Mesenteric fat pad (tissue), 1 donor: ENCODE measurements at regions not wholly inside any gene's neighbourhood (a gene's known extent, or its start where the extent isn't known, plus 50 kb on each side); places are given as distances from the start of the nearest gene placed in this dataset.
"Not testable (repeated sequence)": the region's sequence is repeated elsewhere in the genome, so short reads cannot be mapped to it uniquely, and the experiment has no call there.

Source experiments
- DNase-seq: peaks from one replicate; pipeline ENCODE4 v3.0.0-alpha.2; 2020; ENCODE audit warnings: low spot score
- donor health status: DM: yes; HTN: yes; CAD: no.

DNA sequence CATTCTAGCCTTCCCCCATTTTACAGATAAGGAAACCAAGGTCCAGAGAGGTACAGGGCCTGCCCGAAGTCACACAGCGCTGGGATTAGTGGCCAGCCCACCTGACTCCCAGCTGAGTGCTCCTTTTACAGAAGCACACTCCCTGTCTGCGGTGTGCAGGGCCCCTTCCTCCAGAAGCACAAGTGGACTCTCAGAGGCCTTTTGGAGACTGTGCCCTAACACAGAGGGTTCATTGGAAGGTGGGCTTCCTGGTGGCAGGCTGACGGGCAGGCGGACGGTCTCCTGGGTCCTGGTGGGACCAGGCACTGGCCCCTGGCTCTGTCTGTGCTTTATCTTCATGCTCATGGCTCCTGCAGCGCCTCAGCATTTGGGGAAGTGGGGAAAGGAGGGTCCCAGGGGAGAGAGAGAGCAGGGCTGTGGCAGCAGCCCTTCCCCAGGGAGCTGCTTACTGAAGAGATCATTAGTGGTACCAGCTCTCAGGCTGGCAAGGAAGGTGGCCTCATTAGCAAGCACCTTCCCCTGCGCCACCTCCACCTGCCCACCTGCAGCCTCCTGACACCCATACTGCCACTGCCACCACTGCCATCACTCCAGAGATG, 83.1 kb upstream of the GOLGA6L4 start:
- peak; percentile 84 for DNase-seq

DNA sequence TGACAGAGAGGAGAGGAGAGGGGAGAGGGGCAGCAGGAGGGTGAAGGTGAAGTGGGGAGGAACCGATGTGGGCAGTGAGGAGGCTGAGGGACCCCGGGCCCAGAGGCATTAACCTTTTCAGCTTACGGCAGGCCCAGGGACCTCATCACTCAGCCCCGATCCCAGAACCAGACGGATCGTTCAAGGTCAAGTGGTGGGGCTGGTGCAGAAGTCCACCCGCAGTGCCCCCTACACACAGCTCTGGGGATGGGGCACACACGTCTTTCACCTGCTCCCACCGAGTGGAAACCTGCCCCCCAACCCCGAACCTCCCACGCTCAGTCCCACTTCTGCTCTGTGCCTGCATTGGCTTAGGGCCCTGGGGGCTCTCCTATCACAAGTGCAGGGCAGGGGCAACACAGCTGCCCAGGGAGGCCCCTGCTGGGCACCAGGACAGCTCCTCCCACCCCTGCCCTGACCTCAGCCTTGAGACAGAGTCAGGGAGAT, 81.9 kb upstream of the GOLGA6L4 start:
- peak; percentile 81 for DNase-seq

DNA sequence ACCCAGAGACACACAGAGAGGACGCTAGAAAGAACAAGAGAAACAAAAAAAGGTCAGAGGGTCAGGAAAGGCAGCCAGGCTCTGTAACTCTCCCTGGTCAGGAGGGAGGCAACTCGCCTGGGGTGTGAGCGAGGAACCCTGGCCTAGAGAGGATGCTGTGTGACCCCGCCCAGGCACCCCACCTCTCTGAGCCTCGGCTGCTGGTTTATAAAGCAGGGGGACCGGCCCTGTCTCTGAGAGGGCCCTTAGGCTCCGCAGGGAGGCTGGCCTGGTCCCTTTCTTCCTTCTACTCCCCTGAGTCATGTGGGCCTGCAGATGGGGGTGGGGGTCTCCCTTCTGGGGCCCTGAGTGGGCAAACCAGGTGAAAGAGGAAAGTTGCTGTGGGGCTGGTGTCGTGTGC, 81.3 kb upstream of the GOLGA6L4 start:
- peak; percentile 55 for DNase-seq

DNA sequence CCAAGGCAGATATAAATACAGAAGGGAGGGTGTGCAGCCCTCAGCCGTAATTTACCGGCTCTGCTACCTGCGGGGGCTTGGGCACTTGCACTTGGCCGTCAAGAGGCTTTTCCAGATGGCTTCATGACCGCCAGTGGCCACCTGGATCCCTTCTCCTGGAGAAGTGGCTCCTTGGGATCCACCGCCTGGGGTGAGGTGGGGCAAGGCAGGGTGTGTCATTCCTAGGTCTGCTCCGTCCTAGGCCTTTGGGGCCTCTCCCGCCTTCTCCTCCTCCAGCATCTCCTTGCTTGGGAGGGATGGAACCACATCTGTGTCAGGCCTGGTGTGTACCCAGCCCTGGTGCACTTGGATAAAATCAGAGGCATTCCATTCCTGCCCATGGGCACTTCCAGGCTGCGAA, 80.8 kb upstream of the GOLGA6L4 start:
- not testable (repeated sequence) for DNase-seq

DNA sequence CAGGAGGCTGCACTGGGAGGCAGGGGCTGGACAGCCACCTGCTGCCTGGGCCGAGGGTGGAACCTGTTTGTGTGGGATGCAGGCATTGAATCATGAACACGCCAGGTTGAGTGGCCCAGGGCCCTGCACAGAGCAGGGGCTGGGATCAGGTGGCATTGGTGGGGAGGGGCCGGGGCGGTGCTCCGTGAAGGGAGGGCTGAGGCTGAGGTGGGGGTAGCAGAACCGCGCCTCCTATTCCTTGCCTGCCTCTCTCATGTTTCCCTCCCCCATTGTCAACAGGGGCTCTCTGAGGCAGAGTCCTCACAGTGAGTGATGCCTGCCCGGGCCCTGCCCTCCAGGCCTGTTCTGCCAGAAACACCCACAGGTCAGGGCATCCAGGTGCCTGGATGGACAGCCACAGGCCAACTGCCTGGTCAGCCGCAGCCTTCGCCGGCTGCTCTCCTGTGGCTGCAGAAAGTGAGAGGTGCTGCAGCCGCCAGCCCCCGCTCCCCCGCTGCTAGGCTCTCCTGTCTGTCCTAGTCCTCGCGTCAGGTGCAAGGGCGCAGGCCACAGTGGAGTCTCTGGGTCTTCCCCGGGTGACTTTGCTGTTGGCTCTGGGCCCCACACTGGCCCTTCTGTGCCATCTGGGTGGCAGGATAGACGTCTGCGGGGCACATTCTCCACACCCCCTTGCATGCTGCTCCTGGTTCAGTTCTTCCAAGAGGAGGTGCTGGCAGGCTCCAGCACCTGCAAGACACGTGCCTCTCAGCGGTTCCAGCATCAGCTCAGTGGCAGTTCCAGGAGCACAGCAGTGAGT, 79.6 kb upstream of the GOLGA6L4 start:
- DNase-seq, result peak; percentile 59

DNA sequence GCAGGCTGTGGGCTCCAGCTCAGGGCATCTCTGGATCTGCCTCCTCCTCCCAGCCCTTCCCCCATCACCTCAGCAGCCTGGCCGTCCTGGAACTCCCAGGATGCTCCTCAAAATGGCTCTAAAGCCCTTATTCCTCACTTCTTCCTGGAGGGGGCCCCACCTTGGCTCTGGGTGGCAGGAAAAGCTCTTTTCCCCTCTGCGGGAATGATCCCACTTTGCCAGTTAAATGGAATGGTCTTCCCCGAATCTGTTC, 79.1 kb upstream of the GOLGA6L4 start:
- DNase-seq, result peak; percentile 47

DNA sequence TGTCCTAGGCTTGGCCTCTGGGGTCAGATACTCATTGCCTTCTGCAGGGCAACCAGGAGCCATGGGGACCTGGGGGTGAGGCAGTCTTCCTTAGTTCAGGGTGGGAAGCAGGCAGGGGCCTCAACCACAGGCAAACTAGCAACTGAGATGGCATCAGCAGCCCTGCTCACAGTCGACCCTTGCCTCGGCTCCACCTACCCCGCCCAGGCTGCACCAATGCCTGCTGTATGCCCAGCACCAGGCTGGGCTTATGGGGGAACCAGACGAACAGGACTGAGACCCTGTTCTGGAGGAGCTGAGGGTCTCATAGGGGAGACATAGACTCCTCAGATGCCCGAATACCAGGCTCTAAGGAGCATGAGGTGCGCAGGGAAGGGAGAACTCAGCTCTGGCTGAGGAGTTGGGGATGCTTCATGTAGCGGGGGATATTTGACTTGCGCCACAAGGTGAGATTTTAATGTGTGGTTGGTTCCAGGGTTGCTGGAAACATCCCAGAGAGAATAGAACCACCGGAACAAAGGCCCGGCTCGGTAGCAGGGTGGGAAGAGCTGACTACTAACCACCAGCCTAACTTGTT, 78.4 kb upstream of the GOLGA6L4 start:
- peak; percentile 51 for DNase-seq

DNA sequence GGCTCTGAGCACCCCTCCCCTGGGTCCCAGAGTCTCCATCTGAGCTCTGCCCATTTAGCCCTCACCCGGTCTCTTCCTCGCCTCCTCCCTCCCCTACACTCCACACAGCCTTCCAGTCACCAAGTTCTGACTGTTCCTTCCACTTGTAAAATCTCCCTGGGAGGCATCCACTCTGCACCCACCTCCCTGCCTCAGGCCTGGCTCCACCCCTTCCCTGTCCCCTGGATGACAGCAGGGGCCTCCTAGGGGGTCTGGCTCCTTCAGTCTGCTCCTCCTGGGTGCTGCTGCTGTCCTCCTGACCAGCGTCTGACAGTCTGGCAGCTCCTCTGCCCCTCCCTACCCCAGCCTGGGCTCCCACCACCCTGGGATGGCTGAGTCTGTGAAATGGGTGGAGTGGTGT, 77.7 kb upstream of the GOLGA6L4 start:
- DNase-seq, result peak; percentile 33

DNA sequence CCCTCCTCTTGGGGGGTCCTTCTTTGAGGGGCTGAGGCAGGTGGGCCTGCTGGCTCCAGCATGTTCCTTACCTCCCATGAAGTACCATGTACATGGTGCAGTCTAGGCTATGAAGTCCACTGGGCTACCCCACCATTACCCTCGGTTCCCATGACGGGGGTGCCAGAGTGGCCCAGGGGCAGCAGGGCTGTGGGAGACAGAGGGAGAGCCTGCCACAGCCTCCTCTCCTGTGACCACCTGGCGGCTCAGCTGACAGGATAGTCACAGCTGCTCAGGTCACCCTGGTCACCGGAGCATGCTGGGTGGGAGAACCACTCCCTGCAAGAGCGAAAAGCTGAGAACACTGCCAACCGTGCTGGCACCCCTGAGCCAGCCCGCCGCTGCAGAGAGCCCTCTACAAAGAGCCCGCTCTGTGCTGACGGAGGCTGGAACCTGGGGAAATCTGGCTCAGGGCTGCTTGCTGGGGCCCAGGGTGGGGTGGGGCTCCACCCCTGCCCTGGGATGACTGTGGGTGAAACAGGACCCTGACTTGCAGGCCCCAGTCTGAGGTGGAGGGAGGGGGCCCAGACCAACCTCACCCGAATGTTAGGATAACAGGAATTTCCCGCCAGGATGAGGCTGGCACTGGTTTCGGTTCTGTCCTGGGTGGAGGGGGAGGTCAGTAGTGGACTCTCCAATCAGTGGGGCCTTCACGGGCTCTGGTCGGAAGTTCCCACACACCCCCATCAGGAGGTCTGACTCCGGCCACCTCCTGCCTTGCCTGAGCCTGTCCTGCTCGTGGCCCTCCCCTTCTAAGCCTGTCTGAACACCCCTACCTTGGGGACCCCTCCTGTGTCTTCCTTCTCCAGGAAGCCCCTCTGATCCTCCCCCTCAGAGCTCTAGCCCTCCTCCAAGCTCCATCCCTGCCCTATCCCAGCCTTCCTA, 76.0 kb upstream of the GOLGA6L4 start:
- DNase-seq, result peak; percentile 67

DNA sequence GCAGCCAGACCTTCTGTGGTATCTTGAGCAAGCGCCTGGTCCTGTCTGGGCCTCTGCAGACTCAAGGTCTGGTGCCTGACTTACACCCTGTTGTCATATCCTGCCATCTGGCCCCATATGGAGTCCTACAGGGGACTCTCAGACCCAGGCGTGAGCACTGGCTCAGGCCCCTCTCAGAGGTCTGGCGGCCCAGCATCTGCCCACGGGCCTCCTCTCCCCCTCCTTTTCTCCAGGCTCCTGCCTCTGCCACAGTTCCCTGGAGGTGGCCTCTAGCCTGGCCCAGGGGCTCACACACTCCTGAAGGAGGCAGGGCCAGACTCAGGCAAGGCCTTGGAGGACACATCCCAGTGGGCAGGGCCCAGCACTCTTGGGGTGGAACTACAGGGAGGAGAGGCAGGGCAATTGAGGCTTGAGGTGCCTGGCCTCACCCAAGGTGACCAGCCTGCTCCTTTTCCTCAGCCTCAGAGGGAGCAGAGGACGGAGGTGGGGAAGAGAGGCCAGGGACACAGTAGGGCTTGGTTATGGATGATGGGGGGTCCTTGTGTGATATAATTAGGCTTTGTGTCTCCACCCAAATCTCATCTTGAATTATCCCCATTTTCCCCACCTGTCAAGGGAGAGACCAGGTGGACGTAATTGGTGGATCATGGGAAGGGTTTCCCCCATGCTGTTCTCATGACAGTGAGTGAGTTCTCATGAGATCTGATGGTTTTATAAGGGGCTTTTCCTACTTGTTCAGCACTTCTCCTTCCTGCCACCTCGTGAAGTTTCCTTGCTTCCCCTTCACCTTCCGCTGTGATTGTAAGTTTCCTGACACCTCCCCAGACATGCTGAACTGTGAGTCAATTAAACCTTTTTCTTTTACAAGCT, 70.9 kb upstream of the GOLGA6L4 start:
- DNase-seq, result peak; percentile 71

DNA sequence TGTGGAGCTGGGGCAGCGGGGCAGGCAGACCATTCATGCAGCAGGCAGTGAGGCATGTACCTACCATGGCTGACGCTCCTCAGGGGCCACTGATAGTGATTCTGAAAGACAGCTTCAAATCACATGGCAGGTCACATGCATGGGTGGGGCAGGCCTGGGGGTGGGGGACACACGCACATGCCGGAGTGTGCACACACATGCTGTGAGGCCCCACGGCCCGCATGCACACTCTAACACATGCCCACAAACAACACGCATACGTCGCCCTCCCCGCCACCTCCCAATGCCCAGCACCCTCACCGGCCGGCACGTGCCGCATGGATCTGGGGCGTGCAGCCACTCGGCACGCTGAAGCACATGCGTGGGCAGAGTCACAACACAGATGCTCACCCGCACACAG, 65.5 kb upstream of the GOLGA6L4 start:
- DNase-seq, result not testable (repeated sequence)

DNA sequence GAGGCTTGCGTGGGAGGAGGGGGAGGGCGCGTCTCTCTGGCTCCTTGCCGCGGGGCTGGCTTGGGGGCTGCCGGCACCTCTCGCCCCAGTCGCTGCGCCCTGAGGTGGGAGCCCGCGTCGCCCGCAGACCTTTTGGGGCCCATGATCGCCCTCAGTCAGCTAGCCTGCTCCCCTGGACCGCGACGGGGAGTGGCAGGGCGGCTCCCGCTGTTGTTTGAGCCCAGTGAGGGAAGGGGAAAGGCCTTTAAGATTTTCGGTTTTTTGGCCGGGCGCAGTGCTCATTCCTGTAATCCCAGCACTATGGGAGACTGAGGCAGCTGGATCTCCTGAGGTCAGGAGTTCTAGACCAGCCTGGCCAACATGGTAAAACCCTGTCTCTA, 62.4 kb upstream of the GOLGA6L4 start:
- not testable (repeated sequence) for DNase-seq
